A673 (cell line): ENCODE measurements at regions not wholly inside any gene's neighbourhood (a gene's known extent, or its start where the extent isn't known, plus 50 kb on each side); places are given as distances from the start of the nearest gene placed in this dataset.

Experiments used
- CTCF ChIP-seq: fragments of 300-800, 200-600 bp; sonication (generic); conservative IDR thresholded peaks from 2 replicates; pipeline ENCODE4 v1.5.1; 2017; ENCODE audit warnings: low read depth, mild to moderate bottlenecking, antibody characterized with exemption, low read length, moderate library complexity, mixed read lengths
- EZH2 ChIP-seq: fragments of 200-600 bp; sonication (generic); IDR thresholded peaks from 2 replicates; pipeline ENCODE4 v1.6.1; 2017; ENCODE audit warnings: borderline replicate concordance, low read depth, mild to moderate bottlenecking, mixed read lengths, antibody characterized with exemption, low read length; ENCODE audit not compliant: poor library complexity, severe bottlenecking

GRCh38 chr22:47437636-47438035 is 675.2 kb downstream of the TBC1D22A start:
- TF ChIP-seq EZH2 (no peak), CTCF (no peak)
